IMR-90 (cell line): ENCODE measurements at regions not wholly inside any gene's neighbourhood (a gene's known extent, or its start where the extent isn't known, plus 50 kb on each side); places are given as distances from the start of the nearest gene placed in this dataset.

Source experiments
- CHD1 ChIP-seq: IDR thresholded peaks from 2 replicates; pipeline ENCODE4 v1.6.1; 2012; ENCODE audit warnings: low read depth, low read length, improper control_type of control experiment
- MAFK ChIP-seq: IDR thresholded peaks from 2 replicates; pipeline ENCODE4 v1.6.1; 2012; ENCODE audit warnings: low read depth, low read length, improper control_type of control experiment
- MAZ ChIP-seq: IDR thresholded peaks from 2 replicates; pipeline ENCODE4 v1.6.1; 2012; ENCODE audit warnings: low read depth, mild to moderate bottlenecking, low read length, improper control_type of control experiment, moderate library complexity, borderline replicate concordance
- MXI1 ChIP-seq: IDR thresholded peaks from 2 replicates; pipeline ENCODE4 v1.6.1; 2012; ENCODE audit warnings: low read depth, mild to moderate bottlenecking, low read length, moderate library complexity, borderline replicate concordance
- NFE2L2 ChIP-seq: fragments of 150-350 bp; IDR thresholded peaks from 2 replicates; pipeline ENCODE4 v1.6.1; 2016; ENCODE audit warnings: low read depth, mild to moderate bottlenecking, low read length
- POLR2A ChIP-seq: IDR thresholded peaks from 2 replicates; pipeline ENCODE4 v1.6.1; 2012; ENCODE audit warnings: mild to moderate bottlenecking, low read depth, low read length
- RAD21 ChIP-seq: IDR thresholded peaks from 2 replicates; pipeline ENCODE4 v1.6.1; 2012; ENCODE audit warnings: low read length, improper control_type of control experiment
- RCOR1 ChIP-seq: IDR thresholded peaks from 2 replicates; pipeline ENCODE4 v1.6.1; 2012; ENCODE audit warnings: mild to moderate bottlenecking, low read length, improper control_type of control experiment; ENCODE audit not compliant: insufficient replicate concordance
- RFX5 ChIP-seq: IDR thresholded peaks from 2 replicates; pipeline ENCODE4 v1.8.0; 2012; ENCODE audit warnings: low read depth, mild to moderate bottlenecking, low read length, moderate library complexity
- TF ChIP-seq, protein P1 (sequence below): conservative IDR thresholded peaks from 2 replicates; pipeline ENCODE4 v1.5.1; 2012; ENCODE audit warnings: mild to moderate bottlenecking, low read depth, low read length, improper control_type of control experiment
- TF ChIP-seq, protein P2 (sequence below): fragments of 150-350 bp; IDR thresholded peaks from 2 replicates; pipeline ENCODE4 v1.6.1; 2017; ENCODE audit warnings: mild to moderate bottlenecking, antibody characterized with exemption, low read length, low read depth

GRCh38 chr5:92946546-92946945, 634.5 kb downstream of the NR2F1-AS1 start:
- TF ChIP-seq RFX5 = no peak
- no peak for TF ChIP-seq POLR2A
- TF ChIP-seq, protein P1, sequence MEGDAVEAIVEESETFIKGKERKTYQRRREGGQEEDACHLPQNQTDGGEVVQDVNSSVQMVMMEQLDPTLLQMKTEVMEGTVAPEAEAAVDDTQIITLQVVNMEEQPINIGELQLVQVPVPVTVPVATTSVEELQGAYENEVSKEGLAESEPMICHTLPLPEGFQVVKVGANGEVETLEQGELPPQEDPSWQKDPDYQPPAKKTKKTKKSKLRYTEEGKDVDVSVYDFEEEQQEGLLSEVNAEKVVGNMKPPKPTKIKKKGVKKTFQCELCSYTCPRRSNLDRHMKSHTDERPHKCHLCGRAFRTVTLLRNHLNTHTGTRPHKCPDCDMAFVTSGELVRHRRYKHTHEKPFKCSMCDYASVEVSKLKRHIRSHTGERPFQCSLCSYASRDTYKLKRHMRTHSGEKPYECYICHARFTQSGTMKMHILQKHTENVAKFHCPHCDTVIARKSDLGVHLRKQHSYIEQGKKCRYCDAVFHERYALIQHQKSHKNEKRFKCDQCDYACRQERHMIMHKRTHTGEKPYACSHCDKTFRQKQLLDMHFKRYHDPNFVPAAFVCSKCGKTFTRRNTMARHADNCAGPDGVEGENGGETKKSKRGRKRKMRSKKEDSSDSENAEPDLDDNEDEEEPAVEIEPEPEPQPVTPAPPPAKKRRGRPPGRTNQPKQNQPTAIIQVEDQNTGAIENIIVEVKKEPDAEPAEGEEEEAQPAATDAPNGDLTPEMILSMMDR = no peak
- no peak for TF ChIP-seq CHD1
- TF ChIP-seq NFE2L2 = no peak
- TF ChIP-seq, protein P2, sequence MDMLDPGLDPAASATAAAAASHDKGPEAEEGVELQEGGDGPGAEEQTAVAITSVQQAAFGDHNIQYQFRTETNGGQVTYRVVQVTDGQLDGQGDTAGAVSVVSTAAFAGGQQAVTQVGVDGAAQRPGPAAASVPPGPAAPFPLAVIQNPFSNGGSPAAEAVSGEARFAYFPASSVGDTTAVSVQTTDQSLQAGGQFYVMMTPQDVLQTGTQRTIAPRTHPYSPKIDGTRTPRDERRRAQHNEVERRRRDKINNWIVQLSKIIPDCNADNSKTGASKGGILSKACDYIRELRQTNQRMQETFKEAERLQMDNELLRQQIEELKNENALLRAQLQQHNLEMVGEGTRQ = no peak
- TF ChIP-seq MAFK = no peak
- no peak for TF ChIP-seq RCOR1
- no peak for TF ChIP-seq MXI1
- no peak for TF ChIP-seq MAZ
- TF ChIP-seq RAD21 = no peak
